Neural cell (in vitro differentiated cells): ENCODE measurements at regions not wholly inside any gene's neighbourhood (a gene's known extent, or its start where the extent isn't known, plus 50 kb on each side); places are given as distances from the start of the nearest gene placed in this dataset.

ENCODE experiments used
- H2AFZ ChIP-seq: fragments of 200-600, 300-800 bp; sonication (generic), shearing (Covaris generic); 2 replicates; pipeline ENCODE4 v1.6.0; 2014; ENCODE audit warnings: low read depth, mild to moderate bottlenecking, antibody characterized with exemption, low read length, moderate library complexity
- H3F3A ChIP-seq: fragments of 200-600 bp; shearing (Covaris generic); 2 replicates; pipeline ENCODE4 v1.6.1; 2016; ENCODE audit warnings: mild to moderate bottlenecking, moderate library complexity, mixed read lengths, antibody characterized with exemption, low read length; ENCODE audit not compliant: insufficient read depth, poor library complexity, severe bottlenecking
- H3K27ac ChIP-seq: fragments of 200-600, 300-800 bp; sonication (generic), shearing (Covaris generic); 2 replicates; pipeline ENCODE4 v1.5.1; 2014; ENCODE audit warnings: mild to moderate bottlenecking, low read length, moderate library complexity
- H3K27me3 ChIP-seq: fragments of 300-800, 200-600 bp; sonication (generic), shearing (Covaris generic); 2 replicates; pipeline ENCODE4 v1.6.0; 2014; ENCODE audit warnings: mild to moderate bottlenecking, low read depth, low read length, moderate library complexity; ENCODE audit not compliant: insufficient read depth
- H3K36me3 ChIP-seq: fragments of 300-800, 200-600 bp; sonication (generic), shearing (Covaris generic); 2 replicates; pipeline ENCODE4 v1.5.1; 2014; ENCODE audit warnings: mild to moderate bottlenecking, antibody characterized with exemption, low read length, moderate library complexity; ENCODE audit not compliant: insufficient read depth
- H3K4me2 ChIP-seq: fragments of 300-800, 200-600 bp; sonication (generic), shearing (Covaris generic); 2 replicates; pipeline ENCODE4 v1.6.0; 2014; ENCODE audit warnings: mild to moderate bottlenecking, low read length
- H3K4me3 ChIP-seq: fragments of 300-800, 200-600 bp; sonication (generic), shearing (Covaris generic); 2 replicates; pipeline ENCODE4 v1.5.1; 2014; ENCODE audit warnings: mild to moderate bottlenecking, low read length, moderate library complexity
- H3K79me2 ChIP-seq: fragments of 200-600 bp; shearing (Covaris generic); replicated peaks from 2 replicates; pipeline ENCODE4 v1.6.0; 2014; ENCODE audit warnings: mild to moderate bottlenecking, low read length, moderate library complexity; ENCODE audit not compliant: insufficient read depth
- H3K9ac ChIP-seq: fragments of 300-800, 200-600 bp; sonication (generic), shearing (Covaris generic); 2 replicates; pipeline ENCODE4 v1.6.1; 2016; ENCODE audit warnings: mild to moderate bottlenecking, low read length, mixed read lengths
- H3K9me2 ChIP-seq: fragments of 200-600 bp; shearing (Covaris generic); 2 replicates; pipeline ENCODE4 v1.6.1; 2016; ENCODE audit warnings: mild to moderate bottlenecking, low read length, mixed read lengths; ENCODE audit not compliant: insufficient read depth
- H3K9me3 ChIP-seq: fragments of 200-600, 300-800 bp; sonication (generic), shearing (Covaris generic); 2 replicates; pipeline ENCODE4 v1.6.1; 2016; ENCODE audit warnings: mild to moderate bottlenecking, mixed run types, low read length, moderate library complexity, mixed read lengths
- H4K20me1 ChIP-seq: fragments of 200-600 bp; shearing (Covaris generic); 2 replicates; pipeline ENCODE4 v1.6.1; 2016; ENCODE audit warnings: mild to moderate bottlenecking, mixed run types; ENCODE audit not compliant: insufficient read depth
- EP300 ChIP-seq: fragments of 450-650 bp; conservative IDR thresholded peaks from 2 replicates; pipeline ENCODE4 v1.6.1; 2014; ENCODE audit warnings: antibody characterized with exemption, mild to moderate bottlenecking, moderate library complexity; ENCODE audit not compliant: poor library complexity, severe bottlenecking
- EZH2 ChIP-seq: fragments of 200-600, 300-800 bp; shearing (Covaris generic), sonication (generic); IDR thresholded peaks from 2 replicates; pipeline ENCODE4 v1.6.1; 2014; ENCODE audit warnings: antibody characterized with exemption, low read length, borderline replicate concordance, mild to moderate bottlenecking; ENCODE audit not compliant: insufficient read depth, poor library complexity, severe bottlenecking
- MXI1 ChIP-seq: fragments of 450-650 bp; conservative IDR thresholded peaks from 2 replicates; pipeline ENCODE4 v1.6.1; 2014; ENCODE audit warnings: antibody characterized with exemption, mild to moderate bottlenecking; ENCODE audit not compliant: poor library complexity, severe bottlenecking
- POLR2AphosphoS5 ChIP-seq: IDR thresholded peaks from 2 replicates; pipeline ENCODE4 v1.6.1; 2012
- RAD21 ChIP-seq: fragments of 450-650 bp; conservative IDR thresholded peaks from 2 replicates; pipeline ENCODE4 v1.6.1; 2014; ENCODE audit warnings: antibody characterized with exemption, mild to moderate bottlenecking, moderate library complexity
- SMC3 ChIP-seq: fragments of 450-650 bp; conservative IDR thresholded peaks from 2 replicates; pipeline ENCODE4 v1.6.1; 2014; ENCODE audit warnings: antibody characterized with exemption, mild to moderate bottlenecking, moderate library complexity; ENCODE audit not compliant: poor library complexity
- TAF1 ChIP-seq: IDR thresholded peaks from 2 replicates; pipeline ENCODE4 v1.6.1; 2012; ENCODE audit warnings: low read depth
- TF ChIP-seq, protein P1 (sequence below): fragments of 450-650 bp; IDR thresholded peaks from 2 replicates; pipeline ENCODE4 v1.5.1; 2014; ENCODE audit warnings: antibody characterized with exemption, mild to moderate bottlenecking, moderate library complexity; ENCODE audit not compliant: poor library complexity, severe bottlenecking
- TF ChIP-seq, protein P2 (sequence below): IDR thresholded peaks from 2 replicates; pipeline ENCODE4 v1.6.1; 2012; ENCODE audit warnings: borderline replicate concordance

DNA sequence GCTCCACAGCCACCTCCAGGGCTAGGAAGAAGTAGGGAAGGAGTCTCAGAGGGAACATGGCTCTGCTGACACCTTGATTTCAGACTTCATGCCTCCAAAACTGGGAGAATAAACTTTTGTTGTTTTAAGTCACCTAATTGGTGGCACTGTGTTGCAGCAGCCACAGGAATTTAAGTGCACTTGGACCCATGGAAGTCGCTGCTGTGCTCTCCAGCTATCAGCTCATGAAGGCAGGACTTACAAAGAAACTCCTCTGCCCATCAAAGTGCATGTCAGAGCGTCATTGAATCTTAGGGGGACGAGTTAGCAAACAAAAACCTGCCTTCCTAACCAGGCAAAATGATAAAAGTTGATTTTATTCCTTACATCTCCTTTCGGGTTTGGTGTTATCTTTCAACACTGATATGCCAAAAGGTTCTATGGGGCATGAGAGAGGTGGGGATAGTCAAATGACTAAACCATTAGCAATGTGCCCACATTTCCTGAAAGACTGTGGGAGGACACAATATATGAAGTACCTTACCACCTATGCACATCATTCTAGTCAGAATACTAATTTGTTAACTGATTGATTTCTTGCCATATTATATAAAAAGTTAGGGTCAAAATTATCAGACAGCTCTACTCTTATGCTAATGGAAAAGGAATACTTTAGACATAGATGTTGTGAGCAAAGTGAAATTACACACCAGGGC, 235.8 kb upstream of the TNP1 start:
- no peak overlapping the region for H3K9ac ChIP-seq
- H3K27me3 ChIP-seq, result no peaks in the 10 kb centered on the region
- no peaks in the 10 kb centered on the region for H4K20me1 ChIP-seq
- no peaks in the 10 kb centered on the region for H3K9me2 ChIP-seq
- H3K36me3 ChIP-seq, result no peaks in the 10 kb centered on the region
- no peak overlapping the region for H3K27ac ChIP-seq
- no peaks in the 10 kb centered on the region for H3F3A ChIP-seq
- H3K9me3 ChIP-seq, result no peaks in the 10 kb centered on the region
- no peaks in the 10 kb centered on the region for H3K79me2 ChIP-seq
- no peak overlapping the region for H3K4me2 ChIP-seq
- H2AFZ ChIP-seq, result no peak overlapping the region
- no peak overlapping the region for H3K4me3 ChIP-seq
- TF ChIP-seq TAF1 (no peak), MXI1 (no peak), SMC3 (no peak), EZH2 (no peak), RAD21 (no peak), POLR2AphosphoS5 (no peak), EP300 (no peak)
- TF ChIP-seq, protein P1, sequence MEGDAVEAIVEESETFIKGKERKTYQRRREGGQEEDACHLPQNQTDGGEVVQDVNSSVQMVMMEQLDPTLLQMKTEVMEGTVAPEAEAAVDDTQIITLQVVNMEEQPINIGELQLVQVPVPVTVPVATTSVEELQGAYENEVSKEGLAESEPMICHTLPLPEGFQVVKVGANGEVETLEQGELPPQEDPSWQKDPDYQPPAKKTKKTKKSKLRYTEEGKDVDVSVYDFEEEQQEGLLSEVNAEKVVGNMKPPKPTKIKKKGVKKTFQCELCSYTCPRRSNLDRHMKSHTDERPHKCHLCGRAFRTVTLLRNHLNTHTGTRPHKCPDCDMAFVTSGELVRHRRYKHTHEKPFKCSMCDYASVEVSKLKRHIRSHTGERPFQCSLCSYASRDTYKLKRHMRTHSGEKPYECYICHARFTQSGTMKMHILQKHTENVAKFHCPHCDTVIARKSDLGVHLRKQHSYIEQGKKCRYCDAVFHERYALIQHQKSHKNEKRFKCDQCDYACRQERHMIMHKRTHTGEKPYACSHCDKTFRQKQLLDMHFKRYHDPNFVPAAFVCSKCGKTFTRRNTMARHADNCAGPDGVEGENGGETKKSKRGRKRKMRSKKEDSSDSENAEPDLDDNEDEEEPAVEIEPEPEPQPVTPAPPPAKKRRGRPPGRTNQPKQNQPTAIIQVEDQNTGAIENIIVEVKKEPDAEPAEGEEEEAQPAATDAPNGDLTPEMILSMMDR, result no peak
- TF ChIP-seq, protein P2, sequence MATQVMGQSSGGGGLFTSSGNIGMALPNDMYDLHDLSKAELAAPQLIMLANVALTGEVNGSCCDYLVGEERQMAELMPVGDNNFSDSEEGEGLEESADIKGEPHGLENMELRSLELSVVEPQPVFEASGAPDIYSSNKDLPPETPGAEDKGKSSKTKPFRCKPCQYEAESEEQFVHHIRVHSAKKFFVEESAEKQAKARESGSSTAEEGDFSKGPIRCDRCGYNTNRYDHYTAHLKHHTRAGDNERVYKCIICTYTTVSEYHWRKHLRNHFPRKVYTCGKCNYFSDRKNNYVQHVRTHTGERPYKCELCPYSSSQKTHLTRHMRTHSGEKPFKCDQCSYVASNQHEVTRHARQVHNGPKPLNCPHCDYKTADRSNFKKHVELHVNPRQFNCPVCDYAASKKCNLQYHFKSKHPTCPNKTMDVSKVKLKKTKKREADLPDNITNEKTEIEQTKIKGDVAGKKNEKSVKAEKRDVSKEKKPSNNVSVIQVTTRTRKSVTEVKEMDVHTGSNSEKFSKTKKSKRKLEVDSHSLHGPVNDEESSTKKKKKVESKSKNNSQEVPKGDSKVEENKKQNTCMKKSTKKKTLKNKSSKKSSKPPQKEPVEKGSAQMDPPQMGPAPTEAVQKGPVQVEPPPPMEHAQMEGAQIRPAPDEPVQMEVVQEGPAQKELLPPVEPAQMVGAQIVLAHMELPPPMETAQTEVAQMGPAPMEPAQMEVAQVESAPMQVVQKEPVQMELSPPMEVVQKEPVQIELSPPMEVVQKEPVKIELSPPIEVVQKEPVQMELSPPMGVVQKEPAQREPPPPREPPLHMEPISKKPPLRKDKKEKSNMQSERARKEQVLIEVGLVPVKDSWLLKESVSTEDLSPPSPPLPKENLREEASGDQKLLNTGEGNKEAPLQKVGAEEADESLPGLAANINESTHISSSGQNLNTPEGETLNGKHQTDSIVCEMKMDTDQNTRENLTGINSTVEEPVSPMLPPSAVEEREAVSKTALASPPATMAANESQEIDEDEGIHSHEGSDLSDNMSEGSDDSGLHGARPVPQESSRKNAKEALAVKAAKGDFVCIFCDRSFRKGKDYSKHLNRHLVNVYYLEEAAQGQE, result no peak

DNA sequence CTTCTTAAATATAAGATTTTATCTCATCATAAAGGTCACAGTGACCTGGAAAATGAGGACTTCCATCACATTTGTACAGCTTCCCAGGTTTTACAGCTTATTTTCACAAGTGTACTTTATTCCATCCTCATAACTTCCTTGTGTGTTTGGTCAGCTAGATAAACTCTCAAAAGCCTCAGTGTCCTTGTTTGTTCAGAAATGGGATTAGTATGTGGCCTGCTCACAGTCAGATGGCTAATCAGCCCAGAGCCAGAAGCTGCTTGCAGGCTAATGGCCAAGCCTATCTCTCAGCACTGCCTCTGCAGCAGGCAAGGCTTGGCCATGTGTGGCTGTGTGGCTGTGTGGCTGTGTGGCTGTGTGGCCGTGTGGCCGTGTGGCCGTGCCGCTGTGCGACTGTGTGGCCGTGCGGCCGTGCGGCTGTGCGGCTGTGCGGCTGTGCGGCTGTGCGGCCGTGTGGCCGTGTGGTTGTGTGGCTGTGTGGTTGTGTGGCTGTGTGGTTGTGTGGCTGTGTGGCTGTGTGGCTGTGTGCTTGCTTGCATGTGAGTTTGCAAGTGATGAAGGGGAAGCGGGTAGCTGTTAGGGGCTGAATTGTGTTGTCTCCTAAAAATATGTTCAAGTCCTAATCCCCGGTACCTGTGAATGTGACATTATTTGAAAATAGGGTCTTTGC, 233.0 kb upstream of the TNP1 start:
- TF ChIP-seq POLR2AphosphoS5 (no peak), MXI1 (no peak), EZH2 (no peak), EP300 (no peak), SMC3 (no peak), RAD21 (no peak)
- TF ChIP-seq, protein P2, result no peak
- TF ChIP-seq, protein P1, result no peak
- H3K27ac ChIP-seq, result no peak overlapping the region
- no peaks in the 10 kb centered on the region for H3K36me3 ChIP-seq
- H2AFZ ChIP-seq, result no peak overlapping the region
- no peaks in the 10 kb centered on the region for H3K79me2 ChIP-seq
- no peaks in the 10 kb centered on the region for H3F3A ChIP-seq
- no peak overlapping the region for H3K4me3 ChIP-seq
- H3K9me3 ChIP-seq, result no peaks in the 10 kb centered on the region
- H4K20me1 ChIP-seq, result no peaks in the 10 kb centered on the region
- no peak overlapping the region for H3K4me2 ChIP-seq
- no peaks in the 10 kb centered on the region for H3K9me2 ChIP-seq
- no peaks in the 10 kb centered on the region for H3K27me3 ChIP-seq
- H3K9ac ChIP-seq, result no peak overlapping the region
